Osteocyte (in vitro differentiated cells): ENCODE measurements at regions not wholly inside any gene's neighbourhood (a gene's known extent, or its start where the extent isn't known, plus 50 kb on each side); places are given as distances from the start of the nearest gene placed in this dataset.

ENCODE experiments used
- DNase-seq: peaks from one replicate; pipeline ENCODE4 v3.0.0; 2021; ENCODE audit warnings: mixed read lengths; ENCODE audit not compliant: unreplicated experiment; ENCODE audit errors: extremely low spot score
- H3K27ac Mint-ChIP-seq: one replicate; pipeline ENCODE4 v1.8.0; 2021; ENCODE audit warnings: mild to moderate bottlenecking, mixed read lengths; ENCODE audit not compliant: unreplicated experiment
- H3K27me3 Mint-ChIP-seq: one replicate; pipeline ENCODE4 v1.8.0; 2021; ENCODE audit warnings: mixed read lengths; ENCODE audit not compliant: unreplicated experiment
- H3K36me3 Mint-ChIP-seq: one replicate; pipeline ENCODE4 v1.8.0; 2021; ENCODE audit warnings: mixed read lengths; ENCODE audit not compliant: unreplicated experiment
- H3K4me1 Mint-ChIP-seq: one replicate; pipeline ENCODE4 v1.8.0; 2021; ENCODE audit warnings: mixed read lengths; ENCODE audit not compliant: unreplicated experiment
- H3K4me3 Mint-ChIP-seq: one replicate; pipeline ENCODE4 v1.8.0; 2021; ENCODE audit warnings: mild to moderate bottlenecking, moderate library complexity, mixed read lengths; ENCODE audit not compliant: unreplicated experiment
- H3K9me3 Mint-ChIP-seq: one replicate; pipeline ENCODE4 v1.8.0; 2021; ENCODE audit warnings: mixed read lengths; ENCODE audit not compliant: unreplicated experiment
- TF ChIP-seq, protein P1 (sequence below): fragments of 200-600 bp; sonication (generic); IDR thresholded peaks from 2 replicates; pipeline ENCODE4 v1.5.0; 2021; ENCODE audit warnings: antibody characterized with exemption, mild to moderate bottlenecking, moderate library complexity

DNA sequence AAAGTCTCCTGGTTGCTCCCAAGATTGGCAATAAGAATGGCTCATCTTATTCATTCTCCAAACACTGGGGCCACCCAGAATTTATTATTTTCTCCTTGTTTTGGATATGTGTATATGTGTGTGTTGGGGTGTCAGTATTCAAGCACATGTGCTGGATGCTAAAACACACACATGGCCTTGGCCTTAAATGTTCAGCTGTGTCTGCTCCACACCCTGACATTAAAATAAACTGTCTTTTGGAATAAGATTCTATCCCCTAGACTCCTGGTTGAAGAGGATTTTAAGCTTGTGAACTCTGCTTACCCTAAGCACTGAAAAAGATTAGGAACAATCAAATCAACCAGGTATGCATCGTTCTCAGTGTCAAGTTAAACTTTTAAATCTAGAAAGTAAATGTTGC lies 382.9 kb upstream of the MCTP2 start:
- Mint-ChIP-seq H3K9me3 (no peaks in the 10 kb centered on the region), H3K27me3 (no peaks in the 10 kb centered on the region), H3K27ac (no peak overlapping the region), H3K36me3 (no peaks in the 10 kb centered on the region), H3K4me1 (no peaks in the 10 kb centered on the region), H3K4me3 (no peak overlapping the region)
- no peak for DNase-seq
- TF ChIP-seq, protein P1, sequence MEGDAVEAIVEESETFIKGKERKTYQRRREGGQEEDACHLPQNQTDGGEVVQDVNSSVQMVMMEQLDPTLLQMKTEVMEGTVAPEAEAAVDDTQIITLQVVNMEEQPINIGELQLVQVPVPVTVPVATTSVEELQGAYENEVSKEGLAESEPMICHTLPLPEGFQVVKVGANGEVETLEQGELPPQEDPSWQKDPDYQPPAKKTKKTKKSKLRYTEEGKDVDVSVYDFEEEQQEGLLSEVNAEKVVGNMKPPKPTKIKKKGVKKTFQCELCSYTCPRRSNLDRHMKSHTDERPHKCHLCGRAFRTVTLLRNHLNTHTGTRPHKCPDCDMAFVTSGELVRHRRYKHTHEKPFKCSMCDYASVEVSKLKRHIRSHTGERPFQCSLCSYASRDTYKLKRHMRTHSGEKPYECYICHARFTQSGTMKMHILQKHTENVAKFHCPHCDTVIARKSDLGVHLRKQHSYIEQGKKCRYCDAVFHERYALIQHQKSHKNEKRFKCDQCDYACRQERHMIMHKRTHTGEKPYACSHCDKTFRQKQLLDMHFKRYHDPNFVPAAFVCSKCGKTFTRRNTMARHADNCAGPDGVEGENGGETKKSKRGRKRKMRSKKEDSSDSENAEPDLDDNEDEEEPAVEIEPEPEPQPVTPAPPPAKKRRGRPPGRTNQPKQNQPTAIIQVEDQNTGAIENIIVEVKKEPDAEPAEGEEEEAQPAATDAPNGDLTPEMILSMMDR, result no peak

DNA sequence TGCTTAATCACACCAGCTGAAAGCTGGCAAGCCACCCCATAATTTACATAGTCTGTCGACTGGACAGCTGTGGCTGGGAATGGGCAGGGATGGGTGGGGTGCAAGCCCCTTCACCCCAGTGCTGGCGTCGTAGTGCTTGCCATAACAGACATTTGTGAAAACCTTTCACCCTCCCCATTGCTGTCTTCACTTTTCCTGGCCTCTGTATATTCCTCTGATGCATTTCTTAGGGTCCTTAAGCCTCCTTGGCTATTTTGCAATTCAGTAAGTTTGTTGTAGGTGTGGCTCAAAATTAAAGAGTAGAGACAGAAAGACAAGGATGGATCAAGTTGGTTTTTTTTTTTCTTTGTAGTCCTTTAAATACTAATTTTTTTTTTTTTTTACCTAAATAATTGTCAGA lies 383.3 kb upstream of the MCTP2 start:
- no peaks in the 10 kb centered on the region for H3K27me3 Mint-ChIP-seq
- no peaks in the 10 kb centered on the region for H3K4me1 Mint-ChIP-seq
- H3K9me3 Mint-ChIP-seq, result no peaks in the 10 kb centered on the region
- no peak for DNase-seq
- H3K4me3 Mint-ChIP-seq, result no peak overlapping the region
- no peaks in the 10 kb centered on the region for H3K36me3 Mint-ChIP-seq
- H3K27ac Mint-ChIP-seq, result no peak overlapping the region
- TF ChIP-seq, protein P1, result no peak

DNA sequence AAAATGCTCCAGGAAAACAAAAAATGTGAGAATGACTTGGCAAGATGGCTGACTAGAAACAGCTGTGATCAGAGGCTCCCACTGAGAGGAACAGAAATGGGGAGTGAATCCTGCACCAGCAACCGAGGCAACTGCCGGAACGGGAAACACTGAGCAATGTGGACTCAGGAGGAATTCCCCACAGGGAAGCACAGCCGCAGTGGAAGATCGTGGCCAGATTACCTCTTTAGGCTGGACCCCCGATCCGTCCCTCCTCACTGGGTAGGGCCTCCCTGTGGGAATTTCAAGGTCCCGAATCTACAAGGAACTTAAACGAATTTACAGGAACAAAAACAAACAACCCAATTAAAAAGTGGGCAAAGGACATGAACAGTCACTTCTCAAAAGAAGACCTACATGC lies 385.2 kb upstream of the MCTP2 start:
- Mint-ChIP-seq H3K9me3 (no peaks in the 10 kb centered on the region), H3K4me1 (no peaks in the 10 kb centered on the region), H3K4me3 (no peak overlapping the region), H3K27me3 (no peaks in the 10 kb centered on the region), H3K36me3 (no peaks in the 10 kb centered on the region), H3K27ac (no peak overlapping the region)
- TF ChIP-seq, protein P1, result no peak
- no peak for DNase-seq

DNA sequence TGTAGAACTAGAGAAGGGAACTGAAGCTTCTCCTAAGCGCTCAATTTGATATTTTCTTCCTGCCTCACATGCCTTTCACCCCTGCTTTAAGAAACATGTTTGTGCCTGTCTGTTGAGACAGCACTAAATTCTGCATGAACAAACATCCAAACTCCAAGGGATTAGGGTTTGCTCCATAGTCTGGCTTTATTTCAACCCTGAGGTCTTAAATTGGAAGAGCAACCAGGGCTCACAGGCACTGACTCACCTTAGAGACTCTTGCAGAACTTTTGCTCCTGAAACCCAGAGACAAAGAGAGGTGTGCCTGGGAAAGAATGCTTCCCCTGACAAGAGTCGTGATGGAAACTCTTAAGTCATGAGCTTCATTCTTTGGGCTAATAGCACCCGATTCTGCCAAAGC lies 393.9 kb upstream of the MCTP2 start:
- Mint-ChIP-seq H3K4me1 (no peaks in the 10 kb centered on the region), H3K36me3 (no peaks in the 10 kb centered on the region), H3K9me3 (no peaks in the 10 kb centered on the region), H3K4me3 (no peak overlapping the region), H3K27me3 (no peaks in the 10 kb centered on the region), H3K27ac (no peak overlapping the region)
- TF ChIP-seq, protein P1, result no peak
- DNase-seq, result no peak

DNA sequence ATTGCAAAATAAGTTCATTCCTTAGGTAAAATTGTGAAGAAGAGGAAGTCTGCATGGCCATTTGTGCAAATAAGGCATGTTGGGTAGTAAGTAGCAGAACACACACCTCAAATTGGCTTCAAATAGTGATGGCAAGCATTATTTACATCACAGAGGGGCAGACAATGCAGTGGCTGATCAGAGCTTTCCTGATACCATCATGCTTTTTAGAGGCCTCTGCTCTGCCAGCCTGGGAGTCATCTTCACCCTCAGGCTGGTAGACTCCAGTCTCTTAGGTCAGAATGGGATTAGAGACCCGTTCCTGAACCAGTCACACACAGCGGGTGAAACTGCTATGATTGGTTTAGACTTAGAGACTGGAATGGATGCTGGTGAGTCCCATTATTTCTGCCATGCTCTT lies 396.0 kb upstream of the MCTP2 start:
- Mint-ChIP-seq H3K4me3 (no peak overlapping the region), H3K36me3 (no peaks in the 10 kb centered on the region), H3K27ac (no peak overlapping the region), H3K4me1 (no peaks in the 10 kb centered on the region), H3K27me3 (no peaks in the 10 kb centered on the region), H3K9me3 (no peaks in the 10 kb centered on the region)
- no peak for DNase-seq
- TF ChIP-seq, protein P1, result no peak
